K562 (cell line): ENCODE measurements at regions not wholly inside any gene's neighbourhood (a gene's known extent, or its start where the extent isn't known, plus 50 kb on each side); places are given as distances from the start of the nearest gene placed in this dataset.

Source experiments
- ATAC-seq: fragments of 200-7000 bp; cut with Tn5 transposase; 3 replicates; pipeline ENCODE4 v1.9.1; 2020; ENCODE audit warnings: moderate library complexity
- BruUV-seq: library from RNA; stranded (reverse); fragments of 400-500 nt; replicated peaks from 2 replicates; lab custom pipeline; 2021; lab: Mats Ljungman, UMichigan
- CTCF ChIA-PET: fragments of 300-600 bp; formaldehyde crosslinking; extraction: SDS; loops from one replicate; lab custom pipeline; 2021; ENCODE audit warnings: low intra/inter-chr PET ratio; lab: Yijun Ruan, JAX
- POLR2A ChIA-PET: fragments of 300-600, 350-650 bp; sonication (Branson Sonifier 250); formaldehyde crosslinking; extraction: SDS; loops from one replicate; lab custom pipeline; 2021; ENCODE audit warnings: antibody characterized with exemption, inconsistent platforms; lab: Yijun Ruan, JAX
- DNase-seq, 4 experiments: peaks; one replicate each; pipeline versions ENCODE4 v3.0.0 to v3.0.0-alpha.2; 2011 to 2018; ENCODE audit warnings: low spot score in 3 of 4, mixed read lengths in 3 of 4; ENCODE audit errors: extremely low read depth in 1 of 4
- FAIRE-seq: peaks from 2 replicates; lab custom pipeline; 2011; peaks lifted over from hg19 to GRCh38; lab: Jason Lieb, UNC
- H2AFZ ChIP-seq: 2 replicates; pipeline ENCODE4 v1.6.0; 2011; ENCODE audit warnings: low read depth, low read length, control low read depth, inconsistent platforms
- H3K27ac ChIP-seq: fragments of 200-600 bp; 3 replicates; pipeline ENCODE4 v1.8.0; 2011; ENCODE audit warnings: low read depth, mild to moderate bottlenecking, control low read depth, inconsistent platforms, low read length, moderate library complexity, mixed read lengths; ENCODE audit errors: extremely low read depth
- H3K27me3 ChIP-seq, 2 experiments: fragments of 300-600 bp in 1 of 2; 2 replicates in 1 of 2; 3 replicates in 1 of 2; pipeline versions ENCODE4 v1.6.0 to v1.8.0; 2011; ENCODE audit warnings: inconsistent platforms in 2 of 2, low read length in 2 of 2, mild to moderate bottlenecking in 1 of 2, mixed read lengths in 1 of 2, moderate library complexity in 1 of 2; ENCODE audit not compliant: control insufficient read depth in 2 of 2, insufficient read depth in 2 of 2
- H3K36me3 ChIP-seq: fragments of 300-600 bp; 3 replicates; pipeline ENCODE4 v1.8.0; 2011; ENCODE audit warnings: mild to moderate bottlenecking, low read length, inconsistent platforms; ENCODE audit not compliant: control insufficient read depth, insufficient read depth
- H3K4me1 ChIP-seq, 2 experiments: fragments of 200-600 bp in 1 of 2; replicated peaks in 1 of 2; 2 replicates in 1 of 2; 3 replicates in 1 of 2; pipeline versions ENCODE4 v1.5.1 to v1.8.0; 2011; ENCODE audit warnings: inconsistent platforms in 2 of 2, low read length in 2 of 2, mild to moderate bottlenecking in 1 of 2, mixed read lengths in 1 of 2, moderate library complexity in 1 of 2; ENCODE audit not compliant: control insufficient read depth in 2 of 2, insufficient read depth in 2 of 2
- H3K4me2 ChIP-seq: 2 replicates; pipeline ENCODE4 v1.6.1; 2011; ENCODE audit warnings: low read length, control low read depth, inconsistent platforms, mixed read lengths; ENCODE audit not compliant: insufficient read depth
- H3K4me3 ChIP-seq: fragments of 200-600 bp; sonication (generic), shearing (Covaris generic); 2 replicates; pipeline ENCODE4 v1.5.1; 2016; ENCODE audit warnings: control low read depth, inconsistent platforms
- H3K79me2 ChIP-seq: fragments of 200-600 bp; 3 replicates; pipeline ENCODE4 v1.8.0; 2011; ENCODE audit warnings: low read length, inconsistent platforms; ENCODE audit not compliant: control insufficient read depth, insufficient read depth
- H3K9ac ChIP-seq, 2 experiments: 2 replicates each; pipeline versions ENCODE4 v1.6.0 to v1.6.1; 2011; ENCODE audit warnings: low read depth in 2 of 2, low read length in 2 of 2, control low read depth in 1 of 2, inconsistent platforms in 1 of 2, mild to moderate bottlenecking in 1 of 2, mixed read lengths in 1 of 2; ENCODE audit not compliant: insufficient read depth in 1 of 2
- H3K9me1 ChIP-seq: one replicate; pipeline ENCODE4 v1.6.0; 2011; ENCODE audit warnings: inconsistent platforms, mild to moderate bottlenecking, low read length, moderate library complexity; ENCODE audit not compliant: control insufficient read depth, insufficient read depth
- H3K9me3 ChIP-seq: replicated peaks from 2 replicates; pipeline ENCODE4 v1.5.1; 2011; ENCODE audit warnings: low read depth, low read length, inconsistent platforms; ENCODE audit not compliant: control insufficient read depth, insufficient read depth
- H4K20me1 ChIP-seq: replicated peaks from 2 replicates; pipeline ENCODE4 v1.6.1; 2011; ENCODE audit warnings: low read length, inconsistent platforms, mixed read lengths; ENCODE audit not compliant: control insufficient read depth, insufficient read depth
- ASH1L ChIP-seq: fragments of 450-650 bp; IDR thresholded peaks from 2 replicates; pipeline ENCODE4 v1.6.1; 2018; ENCODE audit warnings: borderline replicate concordance, mild to moderate bottlenecking, low read depth; ENCODE audit not compliant: partially characterized antibody
- BCL6 ChIP-seq: fragments of 250-450 bp; sonication (Bioruptor Pico); IDR thresholded peaks from 2 replicates; pipeline ENCODE4 v1.4.0; 2020
- DPF2 ChIP-seq: fragments of 450-650 bp; IDR thresholded peaks from 2 replicates; pipeline ENCODE4 v1.6.1; 2016
- EP300 ChIP-seq: IDR thresholded peaks from 2 replicates; pipeline ENCODE4 v1.6.1; 2012; ENCODE audit warnings: low read length, improper control_type of control experiment
- FOXK1 ChIP-seq: sonication (generic); formaldehyde crosslinking; IDR thresholded peaks from 2 replicates; pipeline ENCODE4 v1.8.0; 2022; ENCODE audit warnings: missing genetic modification reagents, mild to moderate bottlenecking, borderline replicate concordance
- HDAC6 ChIP-seq: IDR thresholded peaks from 2 replicates; pipeline ENCODE4 v1.6.1; 2012; ENCODE audit warnings: low read depth, mild to moderate bottlenecking, control low read depth, inconsistent platforms, low read length, moderate library complexity
- MIER1 ChIP-seq: fragments of 450-650 bp; IDR thresholded peaks from 2 replicates; pipeline ENCODE4 v1.6.1; 2016; ENCODE audit warnings: antibody characterized with exemption, mild to moderate bottlenecking, low read depth
- MYC ChIP-seq, 2 experiments: fragments of 250-450 bp in 1 of 2; sonication (Bioruptor Pico) in 1 of 2; IDR thresholded peaks; 2 replicates each; pipeline versions ENCODE4 v1.5.1 to v1.6.1; 2012 to 2021; ENCODE audit warnings: low read depth in 2 of 2, borderline replicate concordance in 1 of 2, improper control_type of control experiment in 1 of 2, low read length in 1 of 2, mild to moderate bottlenecking in 1 of 2, moderate library complexity in 1 of 2
- RFX7 ChIP-seq: fragments of 250-450 bp; sonication (Bioruptor Pico); IDR thresholded peaks from 2 replicates; pipeline ENCODE4 v1.5.1; 2021; ENCODE audit warnings: mild to moderate bottlenecking
- TAF7 ChIP-seq: fragments of 450-650 bp; IDR thresholded peaks from 2 replicates; pipeline ENCODE4 v1.6.1; 2016; ENCODE audit warnings: missing genetic modification characterization, missing compliant biosample characterization
- ZBTB2 ChIP-seq: fragments of 450-650 bp; IDR thresholded peaks from 2 replicates; pipeline ENCODE4 v1.6.1; 2016; ENCODE audit warnings: antibody characterized with exemption
- ZBTB26 ChIP-seq: fragments of 450-650 bp; formaldehyde crosslinking; IDR thresholded peaks from 2 replicates; pipeline ENCODE4 v1.4.0; 2022; ENCODE audit warnings: missing genetic modification characterization
- ZNF12 ChIP-seq: sonication (generic); formaldehyde crosslinking; IDR thresholded peaks from 2 replicates; pipeline ENCODE4 v1.4.0; 2020; ENCODE audit warnings: mild to moderate bottlenecking, missing genetic modification reagents
- ZNF134 ChIP-seq: fragments of 250-450 bp; sonication (Bioruptor Pico); conservative IDR thresholded peaks from 2 replicates; pipeline ENCODE4 v1.4.0; 2020
- ZNF316 ChIP-seq: fragments of 450-650 bp; IDR thresholded peaks from 2 replicates; pipeline ENCODE4 v1.6.1; 2016
- ZNF354B ChIP-seq: fragments of 250-450 bp; sonication (Bioruptor Pico); IDR thresholded peaks from 2 replicates; pipeline ENCODE4 v1.4.0; 2020
- ZNF395 ChIP-seq: fragments of 200-800 bp; sonication (Bioruptor generic); IDR thresholded peaks from 2 replicates; pipeline ENCODE4 v1.6.1; 2017; ENCODE audit warnings: missing genetic modification characterization, missing compliant biosample characterization
- WGBS: fragments of 100-300 bp; shearing (Covaris generic); methylation state at CpG from one replicate; pipeline ENCODE4 v1.1.6; 2016; ENCODE audit warnings: low coverage, mixed read lengths; ENCODE audit not compliant: insufficient coverage; ENCODE audit errors: missing lambda C conversion rate; 5-methylcytosine and 5-hydroxymethylcytosine counted together
- in situ Hi-C: fragments of 300-500 bp; cut with MboI; formaldehyde crosslinking; loops from 4 replicates; pipeline ENCODE4 v1.15.0; 2018; ENCODE audit warnings: inconsistent platforms, mixed read lengths
- intact Hi-C: fragments of 100-400 bp; cut with micrococcal nuclease; formaldehyde crosslinking; loops from 2 replicates; pipeline ENCODE4 v1.14.2; 2022

GRCh38 chr14:101125313-101125712 is 221.8 kb upstream of the RTL1 start (continued):
- no peak for TF ChIP-seq MYC (IDR thresholded peaks at IDR 0.05; ENCODE audit: low read depth, low read length)
- no peak for TF ChIP-seq MYC (CRISPR knock-in tag; IDR thresholded peaks at IDR 0.05; ENCODE audit: borderline replicate concordance, low read depth)
- TF ChIP-seq EP300: no peak
- TF ChIP-seq DPF2: no peak
- TF ChIP-seq ASH1L: no peak
- no peak for TF ChIP-seq TAF7 (tag)
- TF ChIP-seq ZNF395 (CRISPR knock-in tag): no peak
- no peak for TF ChIP-seq HDAC6

GRCh38 chr14:101125719-101126651 is 222.5 kb upstream of the RTL1 start:
- POLR2A ChIA-PET: no interaction called here
- TF ChIP-seq ZNF134 (CRISPR knock-in tag): no peak
- no peak for TF ChIP-seq ZNF12 (CRISPR knock-in tag)
- TF ChIP-seq ZNF354B (CRISPR knock-in tag): no peak
- no peak for TF ChIP-seq ZBTB26 (CRISPR knock-in tag)
- TF ChIP-seq ZBTB2: no peak
- no peak for TF ChIP-seq MIER1
- no peak for TF ChIP-seq FOXK1 (CRISPR knock-in tag)
- TF ChIP-seq ZNF316: no peak
- TF ChIP-seq RFX7: no peak
- no peak for TF ChIP-seq BCL6

More at GRCh38 chr14:101125719-101126651, 222.5 kb upstream of the RTL1 start:
- Histone ChIP-seq H2AFZ (no peak overlapping the region), H3K4me3 (no peak overlapping the region), H3K9me3 (no peaks in the 10 kb centered on the region), H4K20me1 (no peaks in the 10 kb centered on the region), H3K27ac (no peak overlapping the region), H3K79me2 (no peaks in the 10 kb centered on the region), H3K4me1 (peaks cover 0 to 2% of the 10 kb centered on the region in 2 experiments; a peak in 2 of 5 replicates), H3K36me3 (no peaks in the 10 kb centered on the region), H3K4me2 (no peak overlapping the region), H3K9me1 (no peaks in the 10 kb centered on the region), H3K9ac (no peak overlapping the region), H3K27me3 (peaks cover 0 to 66% of the 10 kb centered on the region in 2 experiments; a peak in 2 of 5 replicates)
- no TSS peak for BruUV-seq
- CTCF ChIA-PET: no interaction called here
- in situ Hi-C loops (no loop called here), intact Hi-C loops (no loop called here)
- DNase-seq: no peak
- no peak for FAIRE-seq
- ATAC-seq: no peak
- WGBS: 4% methylated on average over 19 of the region's 37 CpGs
